Lower leg skin (tissue), 4 donors: ENCODE measurements at regions not wholly inside any gene's neighbourhood (a gene's known extent, or its start where the extent isn't known, plus 50 kb on each side); places are given as distances from the start of the nearest gene placed in this dataset.

Experiments used
- DNase-seq, 2 donors: peaks; one replicate each; pipeline ENCODE4 v3.0.0-alpha.2; 2019; ENCODE audit warnings: low spot score in 2 of 2
- H3K4me3 ChIP-seq: fragments of 200-600 bp; sonication (generic); 2 replicates; pipeline ENCODE4 v1.5.1; 2017; ENCODE audit warnings: mild to moderate bottlenecking, low read depth; ENCODE audit not compliant: poor library complexity, severe bottlenecking
- CTCF ChIP-seq, 3 donors: fragments of 450-650 bp; IDR thresholded peaks; one replicate each; pipeline ENCODE4 v1.5.1; 2016; ENCODE audit warnings: antibody characterized with exemption in 3 of 3, mild to moderate bottlenecking in 3 of 3, moderate library complexity in 2 of 3
- POLR2A ChIP-seq, 2 donors: fragments of 450-650 bp; IDR thresholded peaks; one replicate each; pipeline ENCODE4 v1.6.1; 2016 to 2017; ENCODE audit warnings: antibody characterized with exemption in 2 of 2, mild to moderate bottlenecking in 1 of 2, moderate library complexity in 1 of 2
- WGBS, 2 donors: methylation state at CpG; one replicate each; pipeline ENCODE4 v1.1.5; 2018; 5-methylcytosine and 5-hydroxymethylcytosine counted together
- intact Hi-C: fragments of 100-400 bp; cut with DNase I; formaldehyde crosslinking; loops from one replicate; pipeline ENCODE4 v1.15.0; 2023; ENCODE audit warnings: low total_unique reads

GRCh38 chr21:27507695-27508094 is 540.8 kb upstream of the ADAMTS5 start:
- no peak overlapping the region for H3K4me3 ChIP-seq
- no peak for DNase-seq
- 67 to 80% methylated on average over 4 of the region's 4 CpGs for WGBS, 2 donors
- intact Hi-C loops = no loop called here
- TF ChIP-seq POLR2A (IDR thresholded peaks at IDR 0.05) = no peak
- no peak for TF ChIP-seq CTCF (IDR thresholded peaks at IDR 0.05)

GRCh38 chr21:27505516-27505915 is 538.6 kb upstream of the ADAMTS5 start:
- no peak overlapping the region for H3K4me3 ChIP-seq
- WGBS, 2 donors = 18 to 33% methylated on average over 1 of the region's 1 CpG
- no peak for DNase-seq
- TF ChIP-seq POLR2A (IDR thresholded peaks at IDR 0.05) (no peak), CTCF (IDR thresholded peaks at IDR 0.05) (no peak)
- intact Hi-C loops = no loop called here

DNA sequence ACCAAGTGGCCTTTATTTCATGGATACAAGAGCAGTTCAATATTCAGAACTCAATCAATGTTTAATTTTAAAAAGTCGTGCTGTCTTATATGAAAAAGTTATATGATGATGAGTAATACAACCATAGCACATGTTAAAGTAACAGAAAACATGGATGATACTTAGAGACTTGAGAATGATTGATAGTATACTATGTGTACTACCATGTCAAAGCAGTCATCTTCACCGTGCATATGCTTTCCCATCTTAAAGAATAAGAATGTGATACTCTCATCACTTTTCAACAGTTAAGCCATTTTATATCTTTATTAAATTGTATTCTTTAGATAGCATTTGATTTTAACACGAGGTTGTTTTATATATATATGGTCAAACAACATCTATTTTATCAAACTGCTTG is 535.9 kb upstream of the ADAMTS5 start:
- intact Hi-C loops = no loop called here
- no peak for TF ChIP-seq POLR2A (IDR thresholded peaks at IDR 0.05)
- TF ChIP-seq CTCF (IDR thresholded peaks at IDR 0.05) = no peak
- DNase-seq = no peak
- no peak overlapping the region for H3K4me3 ChIP-seq
- WGBS, 2 donors = 93 to 97% methylated on average over 3 of the region's 3 CpGs

- 22 to 31% methylated on average over 3 of the region's 3 CpGs for WGBS, 2 donors
- no peak for DNase-seq
- no peak overlapping the region for H3K4me3 ChIP-seq
- intact Hi-C loops = no loop called here
- TF ChIP-seq POLR2A (IDR thresholded peaks at IDR 0.05) (no peak), CTCF (IDR thresholded peaks at IDR 0.05) (no peak)
These were observed 531.1 kb upstream of the ADAMTS5 start for GRCh38 chr21:27498025-27498424.

DNA sequence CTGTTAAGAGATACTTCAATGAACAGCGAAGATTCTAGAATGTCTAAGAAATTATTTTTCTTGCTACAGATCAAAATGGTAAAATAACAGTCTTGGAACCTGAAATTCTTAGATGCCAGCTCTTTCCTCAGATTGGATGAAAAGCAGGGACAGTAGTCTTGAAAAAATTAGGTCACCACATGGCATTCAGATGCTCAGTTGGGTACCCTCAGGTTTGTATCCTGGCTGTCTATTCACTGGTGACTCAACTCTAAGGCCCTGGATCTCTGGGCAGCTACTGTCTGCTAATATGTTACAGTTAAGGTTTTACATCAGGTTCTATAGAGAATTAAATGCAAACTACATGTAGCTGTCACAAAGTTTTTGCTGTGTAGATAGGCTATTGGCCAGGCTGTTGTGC is 528.9 kb upstream of the ADAMTS5 start:
- DNase-seq = no peak
- intact Hi-C loops = no loop called here
- TF ChIP-seq POLR2A (IDR thresholded peaks at IDR 0.05) (no peak), CTCF (IDR thresholded peaks at IDR 0.05) (no peak)
- H3K4me3 ChIP-seq = no peak overlapping the region
- 95 to 98% methylated on average over 1 of the region's 1 CpG for WGBS, 2 donors

- intact Hi-C loops = no loop called here
- no peak for DNase-seq
- no peak for TF ChIP-seq POLR2A (IDR thresholded peaks at IDR 0.05)
- no peak for TF ChIP-seq CTCF (IDR thresholded peaks at IDR 0.05)
These were observed 526.7 kb upstream of the ADAMTS5 start for GRCh38 chr21:27493542-27493941.

More at GRCh38 chr21:27493542-27493941, 526.7 kb upstream of the ADAMTS5 start:
- H3K4me3 ChIP-seq = no peak overlapping the region
